ENCODE measurements at regions not wholly inside any gene's neighbourhood (a gene's known extent, or its start where the extent isn't known, plus 50 kb on each side); places are given as distances from the start of the nearest gene placed in this dataset.

DNA sequence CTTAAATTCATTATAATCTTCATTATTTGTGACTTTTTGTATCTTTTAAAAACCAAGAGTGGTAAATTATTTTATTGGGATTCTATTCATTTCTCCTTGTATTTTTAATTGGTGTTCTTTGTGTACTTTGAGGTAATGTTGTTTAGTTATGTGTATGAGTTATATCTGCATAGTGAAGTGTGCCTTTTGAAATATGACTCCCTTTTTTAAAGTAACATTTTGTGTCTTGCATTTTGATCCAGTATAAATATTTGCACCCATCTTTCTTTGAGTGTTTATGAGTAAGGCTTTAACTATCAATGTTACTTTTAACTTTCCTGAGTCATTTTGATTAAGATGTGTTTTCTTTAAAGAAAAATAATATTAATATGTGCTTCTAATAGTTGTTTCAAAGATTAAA, 90.0 kb upstream of the MYOCD start:
- Histone ChIP-seq H4K5ac (ENCODE audit: insufficient read length, low read depth, low read length) (no peak overlapping the region), H4K20me1 (ENCODE audit: control insufficient read depth, insufficient read depth, insufficient read length) (no peaks in the 10 kb centered on the region), H3K79me2 (ENCODE audit: insufficient read depth, low read length) (no peaks in the 10 kb centered on the region), H3K27ac (ENCODE audit: insufficient read length, low read depth, low read length) (no peak overlapping the region), H2AFZ (ENCODE audit: low read length) (no peak overlapping the region), H3K27me3 (ENCODE audit: insufficient read depth, low read length) (no peaks in the 10 kb centered on the region), H3K4me2 (ENCODE audit: insufficient read depth, insufficient read length, low read length) (no peak overlapping the region), H3K9ac (ENCODE audit: extremely low read depth, insufficient read length, low read length) (no peak overlapping the region), H3K23me2 (ENCODE audit: insufficient read length, low read depth, low read length, poor library complexity, severe bottlenecking) (no peaks in the 10 kb centered on the region), H3K4ac (ENCODE audit: low read depth, low read length) (no peak overlapping the region), H2AK5ac (ENCODE audit: insufficient read length, low read length) (no peak overlapping the region), H3K9me3 (ENCODE audit: control insufficient read depth, low read depth, low read length) (no peaks in the 10 kb centered on the region), H3K14ac (ENCODE audit: insufficient read depth, low read length) (no peak overlapping the region), H3K4me1 (ENCODE audit: insufficient read depth, low read length) (no peaks in the 10 kb centered on the region), H2BK12ac (ENCODE audit: insufficient read length, low read depth, low read length) (no peak overlapping the region), H4K91ac (ENCODE audit: insufficient read length, low read depth, low read length) (no peak overlapping the region), H2BK5ac (ENCODE audit: insufficient read length, low read length) (no peak overlapping the region), H4K8ac (replicated peaks; ENCODE audit: insufficient read length, low read depth, low read length) (no peak overlapping the region), H2BK120ac (ENCODE audit: low read depth, low read length, poor library complexity, severe bottlenecking) (no peak overlapping the region), H2BK15ac (ENCODE audit: low read depth, low read length) (no peak overlapping the region), H3K79me1 (ENCODE audit: insufficient read depth, low read depth, low read length, poor library complexity, severe bottlenecking) (no peaks in the 10 kb centered on the region), H3K23ac (ENCODE audit: insufficient read length, low read depth, low read length) (no peak overlapping the region), H3T11ph (ENCODE audit: low read length) (no peak overlapping the region), H3K18ac (ENCODE audit: insufficient read length, low read depth, low read length) (no peak overlapping the region), H2BK20ac (ENCODE audit: low read depth, low read length, poor library complexity, severe bottlenecking) (no peak overlapping the region), H3K56ac (ENCODE audit: insufficient read length, low read depth, low read length) (no peak overlapping the region)
- Mint-ChIP-seq H3K4me3 (no peak overlapping the region), H3K9me3 (no peaks in the 10 kb centered on the region), H3K27me3 (ENCODE audit: low read depth) (no peaks in the 10 kb centered on the region), H3K4me1 (no peaks in the 10 kb centered on the region), H3K27ac (no peak overlapping the region), H3K36me3 (ENCODE audit: insufficient read depth in 1 of 3, low read depth in 3 of 3) (no peaks in the 10 kb centered on the region)
- TF ChIP-seq, protein P1, sequence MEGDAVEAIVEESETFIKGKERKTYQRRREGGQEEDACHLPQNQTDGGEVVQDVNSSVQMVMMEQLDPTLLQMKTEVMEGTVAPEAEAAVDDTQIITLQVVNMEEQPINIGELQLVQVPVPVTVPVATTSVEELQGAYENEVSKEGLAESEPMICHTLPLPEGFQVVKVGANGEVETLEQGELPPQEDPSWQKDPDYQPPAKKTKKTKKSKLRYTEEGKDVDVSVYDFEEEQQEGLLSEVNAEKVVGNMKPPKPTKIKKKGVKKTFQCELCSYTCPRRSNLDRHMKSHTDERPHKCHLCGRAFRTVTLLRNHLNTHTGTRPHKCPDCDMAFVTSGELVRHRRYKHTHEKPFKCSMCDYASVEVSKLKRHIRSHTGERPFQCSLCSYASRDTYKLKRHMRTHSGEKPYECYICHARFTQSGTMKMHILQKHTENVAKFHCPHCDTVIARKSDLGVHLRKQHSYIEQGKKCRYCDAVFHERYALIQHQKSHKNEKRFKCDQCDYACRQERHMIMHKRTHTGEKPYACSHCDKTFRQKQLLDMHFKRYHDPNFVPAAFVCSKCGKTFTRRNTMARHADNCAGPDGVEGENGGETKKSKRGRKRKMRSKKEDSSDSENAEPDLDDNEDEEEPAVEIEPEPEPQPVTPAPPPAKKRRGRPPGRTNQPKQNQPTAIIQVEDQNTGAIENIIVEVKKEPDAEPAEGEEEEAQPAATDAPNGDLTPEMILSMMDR (conservative IDR thresholded peaks at IDR 0.05): no peak
- no peak for DNase-seq

Measured in H9 (cell line).